ENCODE measurements at regions not wholly inside any gene's neighbourhood (a gene's known extent, or its start where the extent isn't known, plus 50 kb on each side); places are given as distances from the start of the nearest gene placed in this dataset.
"Not testable (repeated sequence)": the region's sequence is repeated elsewhere in the genome, so short reads cannot be mapped to it uniquely, and the experiment has no call there.

DNA sequence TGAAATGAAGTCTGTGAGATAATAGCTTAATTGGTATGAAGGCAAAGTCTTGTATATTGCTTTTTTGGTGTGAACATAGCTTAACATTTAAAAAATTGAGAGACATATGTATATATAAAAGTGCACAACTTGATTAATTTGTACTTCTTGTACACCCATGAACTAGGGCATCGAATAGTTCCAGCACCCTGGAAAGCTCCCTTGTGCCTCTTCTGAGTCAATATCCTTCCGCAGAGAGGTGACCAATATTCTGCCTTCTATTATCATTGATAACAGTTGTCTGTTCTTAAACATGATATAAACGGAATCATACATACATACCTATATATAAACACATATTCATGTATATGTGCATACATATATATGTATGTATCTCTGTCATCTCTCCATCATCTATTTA is 185.4 kb downstream of the PHF2 start:
- Histone ChIP-seq H3K27ac (no peak overlapping the region), H3K4me3 (no peak overlapping the region)

GRCh38 chr9:93750045-93750444 is 173.7 kb downstream of the PHF2 start:
- Histone ChIP-seq H3K27ac (no peak overlapping the region), H3K4me3 (no peak overlapping the region)

- H3K4me3 ChIP-seq, H3K27ac ChIP-seq: not testable (repeated sequence)
These were observed 172.4 kb downstream of the PHF2 start for GRCh38 chr9:93748827-93749226.

DNA sequence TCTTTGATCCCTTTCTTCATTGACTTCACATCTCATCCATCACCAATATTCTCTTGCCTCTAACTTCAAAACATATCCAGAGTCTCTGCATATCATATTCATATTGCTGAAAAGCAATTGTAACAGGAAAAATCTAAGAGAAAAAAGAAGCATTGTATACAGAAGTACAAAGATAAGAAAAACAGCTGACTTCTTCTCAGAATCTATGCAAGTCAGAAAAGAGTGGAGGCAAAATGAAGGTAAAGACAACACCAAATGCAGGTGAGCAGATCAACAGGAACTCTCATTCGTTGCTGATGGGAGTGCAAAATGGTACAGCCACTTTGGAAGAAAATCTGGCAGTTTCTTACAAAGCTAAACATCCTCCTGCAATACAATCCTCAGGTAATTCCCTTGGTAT is 155.6 kb downstream of the PHF2 start:
- H3K4me3 ChIP-seq = no peak overlapping the region
- H3K27ac ChIP-seq = no peak overlapping the region

- no peak overlapping the region for H3K4me3 ChIP-seq
- H3K27ac ChIP-seq = no peak overlapping the region
These were observed 154.3 kb downstream of the PHF2 start for GRCh38 chr9:93730648-93731047.

DNA sequence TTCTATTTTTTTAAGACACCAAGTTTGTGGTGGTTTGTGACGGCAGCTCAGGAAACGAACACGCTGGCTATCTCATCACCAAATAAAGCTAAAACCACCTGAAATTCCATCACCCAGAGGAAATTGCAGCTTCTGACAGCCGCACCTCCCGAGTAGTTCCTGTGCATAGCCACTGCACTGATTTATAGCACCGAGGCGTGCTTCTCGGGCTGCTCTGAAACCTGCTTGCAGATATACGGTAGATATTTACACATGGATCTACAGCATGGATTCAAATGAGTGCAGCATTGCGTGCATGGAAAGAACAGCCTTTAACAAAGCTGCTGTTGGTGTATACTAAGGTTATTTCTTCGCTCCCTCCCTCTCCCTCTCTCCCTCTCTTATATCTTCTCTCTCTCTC is 153.8 kb downstream of the PHF2 start:
- Histone ChIP-seq H3K4me3 (no peak overlapping the region), H3K27ac (no peak overlapping the region)
